ENCODE measurements at regions not wholly inside any gene's neighbourhood (a gene's known extent, or its start where the extent isn't known, plus 50 kb on each side); places are given as distances from the start of the nearest gene placed in this dataset.

- no peak overlapping the region for H3K4me3 ChIP-seq (ENCODE audit: low read depth, low read length)
- DNase-seq (ENCODE audit: low read depth): no peak
- TF ChIP-seq MYC (IDR thresholded peaks at IDR 0.05; ENCODE audit: low read depth, low read length) (no peak), CTCF (IDR thresholded peaks at IDR 0.05; ENCODE audit: low read depth, low read length) (no peak), POLR2A (IDR thresholded peaks at IDR 0.05; ENCODE audit: extremely low read depth, insufficient read length) (no peak), MAX (IDR thresholded peaks at IDR 0.05; ENCODE audit: low read depth, low read length) (no peak)
These were observed 398.0 kb upstream of the CDH20 start for GRCh38 chr18:60935041-60935910.

- no peak for DNase-seq (ENCODE audit: low read depth)
- TF ChIP-seq MAX (IDR thresholded peaks at IDR 0.05; ENCODE audit: low read depth, low read length): no peak
- TF ChIP-seq POLR2A (IDR thresholded peaks at IDR 0.05; ENCODE audit: extremely low read depth, insufficient read length): no peak
- TF ChIP-seq MYC (IDR thresholded peaks at IDR 0.05; ENCODE audit: low read depth, low read length): no peak
- TF ChIP-seq CTCF (IDR thresholded peaks at IDR 0.05; ENCODE audit: low read depth, low read length): no peak
- no peak overlapping the region for H3K4me3 ChIP-seq (ENCODE audit: low read depth, low read length)
These were observed 397.1 kb upstream of the CDH20 start for GRCh38 chr18:60936101-60936500.

DNA sequence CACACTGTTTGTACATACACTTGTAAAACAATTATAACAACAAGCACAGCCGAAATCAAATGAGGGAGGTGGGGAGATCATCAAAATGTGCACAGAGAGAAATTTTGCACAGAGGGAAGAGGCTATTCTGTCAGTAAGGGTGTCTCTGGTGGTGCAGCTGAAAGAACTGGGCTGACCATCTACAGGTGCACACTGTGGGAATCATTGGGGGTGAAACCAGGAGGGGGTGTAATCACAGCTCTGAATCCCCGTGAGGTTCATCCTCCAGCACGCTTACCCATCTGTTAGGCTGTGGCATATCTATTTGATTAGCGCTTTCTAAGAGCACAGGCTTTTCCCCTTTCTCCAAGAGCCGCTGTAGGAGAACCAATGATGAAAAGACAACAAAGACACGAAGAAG, 389.9 kb upstream of the CDH20 start:
- TF ChIP-seq POLR2A (IDR thresholded peaks at IDR 0.05; ENCODE audit: extremely low read depth, insufficient read length) (no peak), MYC (IDR thresholded peaks at IDR 0.05; ENCODE audit: low read depth, low read length) (no peak), MAX (IDR thresholded peaks at IDR 0.05; ENCODE audit: low read depth, low read length) (no peak), CTCF (IDR thresholded peaks at IDR 0.05; ENCODE audit: low read depth, low read length) (no peak)
- DNase-seq (ENCODE audit: low read depth): no peak
- no peak overlapping the region for H3K4me3 ChIP-seq (ENCODE audit: low read depth, low read length)

DNA sequence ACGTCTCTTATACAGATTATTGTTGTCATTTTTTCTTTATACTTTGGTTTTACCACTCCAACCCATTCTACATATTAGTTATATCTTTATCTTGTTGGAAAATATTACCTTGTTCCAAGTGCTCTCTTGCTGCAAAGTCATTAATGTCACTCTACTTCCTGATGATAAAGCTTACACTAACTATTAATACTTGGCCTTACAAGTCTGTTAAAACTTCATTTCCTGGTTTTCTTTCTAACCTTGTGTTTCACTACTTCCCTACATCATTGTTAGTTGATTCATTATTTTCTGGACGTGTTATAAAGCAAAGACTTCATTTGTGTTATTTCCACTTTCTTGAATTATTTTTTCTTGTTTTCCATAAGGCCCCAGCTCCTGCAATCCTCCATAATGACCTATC, 382.6 kb upstream of the CDH20 start:
- TF ChIP-seq MAX (IDR thresholded peaks at IDR 0.05; ENCODE audit: low read depth, low read length) (no peak), CTCF (IDR thresholded peaks at IDR 0.05; ENCODE audit: low read depth, low read length) (no peak), MYC (IDR thresholded peaks at IDR 0.05; ENCODE audit: low read depth, low read length) (no peak), POLR2A (IDR thresholded peaks at IDR 0.05; ENCODE audit: extremely low read depth, insufficient read length) (no peak)
- DNase-seq (ENCODE audit: low read depth): no peak
- no peak overlapping the region for H3K4me3 ChIP-seq (ENCODE audit: low read depth, low read length)

DNA sequence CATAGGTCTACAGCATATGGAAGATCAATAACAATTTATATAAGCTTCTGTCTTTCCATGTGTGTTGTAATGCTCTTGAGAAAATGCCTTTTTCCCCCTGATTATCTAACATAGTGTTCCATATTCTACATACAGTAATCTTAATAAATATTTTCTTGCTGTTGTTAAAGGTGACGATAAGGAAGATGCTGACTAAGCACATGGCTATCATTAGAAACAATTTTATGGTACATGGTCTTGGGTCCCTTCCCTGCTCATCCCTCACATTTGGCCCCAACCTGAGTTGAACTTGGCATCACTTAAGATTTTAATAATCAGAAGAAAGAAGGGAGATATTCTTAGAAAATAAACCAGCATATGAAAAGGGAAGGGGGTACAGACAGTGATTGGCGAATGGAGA, 382.1 kb upstream of the CDH20 start:
- TF ChIP-seq POLR2A (IDR thresholded peaks at IDR 0.05; ENCODE audit: extremely low read depth, insufficient read length) (no peak), MAX (IDR thresholded peaks at IDR 0.05; ENCODE audit: low read depth, low read length) (no peak), MYC (IDR thresholded peaks at IDR 0.05; ENCODE audit: low read depth, low read length) (no peak), CTCF (IDR thresholded peaks at IDR 0.05; ENCODE audit: low read depth, low read length) (no peak)
- DNase-seq (ENCODE audit: low read depth): no peak
- no peak overlapping the region for H3K4me3 ChIP-seq (ENCODE audit: low read depth, low read length)

Measured in NB4 (cell line).